Thyroid gland (tissue), 4 donors: ENCODE measurements at regions not wholly inside any gene's neighbourhood (a gene's known extent, or its start where the extent isn't known, plus 50 kb on each side); places are given as distances from the start of the nearest gene placed in this dataset.

Source experiments
- POLR2A ChIP-seq, 2 donors: fragments of 450-650 bp; IDR thresholded peaks; one replicate each; pipeline ENCODE4 v1.6.1; 2017; ENCODE audit warnings: antibody characterized with exemption in 2 of 2, mild to moderate bottlenecking in 2 of 2, moderate library complexity in 1 of 2
- TF ChIP-seq, protein P1 (sequence below), 6 experiments: fragments of 200-600 bp in 3 of 6; fragments of 450-650 bp in 3 of 6; sonication (generic) in 3 of 6; IDR thresholded peaks; one replicate each; pipeline ENCODE4 v1.5.1; 2016 to 2019; ENCODE audit warnings: antibody characterized with exemption in 6 of 6, mild to moderate bottlenecking in 2 of 6, inconsistent platforms in 1 of 6, moderate library complexity in 1 of 6

DNA sequence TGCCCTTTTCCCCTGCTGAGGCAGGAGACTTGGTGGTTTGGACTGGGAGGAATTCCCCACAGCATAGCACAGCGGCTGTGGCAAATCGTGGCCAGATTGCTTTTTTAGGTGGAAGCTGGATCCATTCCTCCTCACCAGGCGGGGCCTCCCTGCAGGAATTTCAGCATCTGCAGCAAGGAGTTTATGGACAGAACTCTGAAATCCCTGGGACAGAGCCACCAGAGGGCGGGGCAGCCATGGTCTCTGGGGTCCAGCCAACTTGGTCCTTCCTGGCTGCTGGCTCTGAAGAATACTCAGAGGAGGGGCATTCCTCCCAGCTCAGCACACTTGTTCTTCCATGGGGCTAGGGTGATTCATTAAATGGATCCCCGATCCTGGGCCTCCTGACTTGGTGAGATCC is 794.3 kb downstream of the SH3BGRL start:
- TF ChIP-seq, protein P1, sequence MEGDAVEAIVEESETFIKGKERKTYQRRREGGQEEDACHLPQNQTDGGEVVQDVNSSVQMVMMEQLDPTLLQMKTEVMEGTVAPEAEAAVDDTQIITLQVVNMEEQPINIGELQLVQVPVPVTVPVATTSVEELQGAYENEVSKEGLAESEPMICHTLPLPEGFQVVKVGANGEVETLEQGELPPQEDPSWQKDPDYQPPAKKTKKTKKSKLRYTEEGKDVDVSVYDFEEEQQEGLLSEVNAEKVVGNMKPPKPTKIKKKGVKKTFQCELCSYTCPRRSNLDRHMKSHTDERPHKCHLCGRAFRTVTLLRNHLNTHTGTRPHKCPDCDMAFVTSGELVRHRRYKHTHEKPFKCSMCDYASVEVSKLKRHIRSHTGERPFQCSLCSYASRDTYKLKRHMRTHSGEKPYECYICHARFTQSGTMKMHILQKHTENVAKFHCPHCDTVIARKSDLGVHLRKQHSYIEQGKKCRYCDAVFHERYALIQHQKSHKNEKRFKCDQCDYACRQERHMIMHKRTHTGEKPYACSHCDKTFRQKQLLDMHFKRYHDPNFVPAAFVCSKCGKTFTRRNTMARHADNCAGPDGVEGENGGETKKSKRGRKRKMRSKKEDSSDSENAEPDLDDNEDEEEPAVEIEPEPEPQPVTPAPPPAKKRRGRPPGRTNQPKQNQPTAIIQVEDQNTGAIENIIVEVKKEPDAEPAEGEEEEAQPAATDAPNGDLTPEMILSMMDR (IDR thresholded peaks at IDR 0.05) = no peak
- no peak for TF ChIP-seq POLR2A (IDR thresholded peaks at IDR 0.05)
